Kidney capillary endothelial cell (primary cell): ENCODE measurements at regions not wholly inside any gene's neighbourhood (a gene's known extent, or its start where the extent isn't known, plus 50 kb on each side); places are given as distances from the start of the nearest gene placed in this dataset.

Experiments
- DNase-seq: peaks from one replicate; pipeline ENCODE4 v3.0.0-alpha.2; 2018; ENCODE audit warnings: low spot score

DNA sequence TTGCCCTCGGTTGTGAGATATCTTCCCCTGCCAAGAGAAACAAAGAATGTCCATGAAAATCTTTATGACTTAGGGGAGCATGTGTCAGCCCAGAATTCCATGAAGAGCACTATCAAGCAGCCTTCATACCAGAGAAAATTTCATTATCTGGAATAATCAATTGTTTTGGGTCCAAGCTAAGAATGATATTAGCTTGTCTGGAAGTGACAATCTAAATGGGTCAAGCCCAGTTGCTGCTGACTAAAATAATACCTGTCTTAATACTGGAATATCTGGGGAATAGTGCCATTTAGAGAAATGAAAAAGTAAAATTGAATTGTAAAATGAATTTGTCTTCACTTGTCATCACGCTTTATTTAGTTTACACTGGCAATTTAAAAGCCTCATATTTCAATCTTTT lies 407.4 kb downstream of the PLA2G4A start:
- no peak for DNase-seq

DNA sequence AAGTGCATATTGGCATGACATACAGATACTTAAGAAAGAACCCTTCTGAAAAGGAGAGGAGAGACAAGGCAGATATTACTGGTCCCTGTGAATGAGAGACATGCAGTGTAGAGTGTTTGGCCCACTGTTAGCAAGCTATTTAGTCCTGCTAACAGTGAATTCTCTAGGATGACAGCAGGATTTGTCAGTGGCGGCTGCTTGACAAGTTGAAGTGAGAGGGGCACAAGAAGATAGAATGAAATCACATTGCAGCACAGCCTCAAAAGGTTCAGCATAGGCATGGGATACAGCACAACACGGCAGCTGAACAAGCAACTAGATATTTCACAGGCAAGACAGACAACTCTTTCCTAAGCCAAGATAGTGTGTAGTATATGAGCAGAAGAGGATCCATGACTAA lies 407.9 kb downstream of the PLA2G4A start:
- DNase-seq, result no peak

DNA sequence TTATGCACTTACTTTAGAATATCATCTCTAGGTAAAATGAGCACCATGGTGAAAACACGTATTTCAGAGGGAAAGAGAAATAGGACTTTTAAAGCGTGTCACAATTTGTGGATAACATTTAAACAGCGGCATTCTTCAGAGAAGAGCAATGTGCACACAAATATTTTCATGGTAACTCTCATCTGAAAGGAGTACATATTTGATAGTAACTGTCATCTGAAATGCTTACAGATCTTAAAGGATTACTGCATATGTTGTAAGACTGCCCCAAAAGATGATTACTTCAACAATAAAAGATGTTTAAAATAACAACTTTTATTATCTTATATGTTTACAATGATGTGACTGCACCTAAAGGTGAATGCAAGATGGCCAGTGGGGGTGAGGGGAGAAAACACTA lies 408.8 kb downstream of the PLA2G4A start:
- no peak for DNase-seq

DNA sequence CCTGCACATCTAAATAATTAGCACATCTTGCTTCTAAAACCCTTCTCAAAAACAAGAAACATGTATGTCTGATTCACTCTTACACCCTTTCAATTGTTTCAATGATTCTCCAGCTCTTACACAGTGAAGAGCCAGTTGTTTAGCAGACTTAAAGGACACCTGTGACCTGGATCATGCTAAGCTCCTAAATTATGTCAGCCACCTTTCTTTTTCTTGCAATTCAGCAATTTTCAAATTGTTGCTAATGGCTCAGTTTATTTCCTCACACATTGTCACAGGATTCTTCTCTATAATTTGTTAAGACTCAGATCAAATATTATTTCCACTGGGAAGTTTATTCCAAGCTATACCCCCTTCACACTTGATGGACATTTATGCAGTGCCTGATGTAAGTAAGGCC lies 413.2 kb downstream of the PLA2G4A start:
- no peak for DNase-seq

DNA sequence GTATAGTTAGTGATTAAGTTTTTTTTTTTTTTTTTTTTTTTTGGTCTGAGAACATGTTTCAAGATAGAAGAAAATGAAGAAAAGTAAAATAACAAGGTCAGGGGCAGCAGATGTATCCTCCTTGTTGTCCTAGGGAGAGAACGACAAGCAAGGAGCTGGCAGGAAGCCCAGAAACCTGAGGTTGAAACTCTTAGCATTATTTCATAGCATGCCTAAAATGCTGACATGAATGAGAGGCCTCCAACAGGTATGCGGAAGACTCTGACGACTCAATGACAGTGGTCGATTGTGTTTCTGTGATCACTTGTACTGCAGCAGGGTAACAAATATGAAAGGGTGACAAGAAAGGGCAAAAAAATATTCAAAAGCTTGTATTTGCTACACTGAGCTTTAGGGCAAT lies 415.9 kb downstream of the PLA2G4A start:
- DNase-seq, result no peak

DNA sequence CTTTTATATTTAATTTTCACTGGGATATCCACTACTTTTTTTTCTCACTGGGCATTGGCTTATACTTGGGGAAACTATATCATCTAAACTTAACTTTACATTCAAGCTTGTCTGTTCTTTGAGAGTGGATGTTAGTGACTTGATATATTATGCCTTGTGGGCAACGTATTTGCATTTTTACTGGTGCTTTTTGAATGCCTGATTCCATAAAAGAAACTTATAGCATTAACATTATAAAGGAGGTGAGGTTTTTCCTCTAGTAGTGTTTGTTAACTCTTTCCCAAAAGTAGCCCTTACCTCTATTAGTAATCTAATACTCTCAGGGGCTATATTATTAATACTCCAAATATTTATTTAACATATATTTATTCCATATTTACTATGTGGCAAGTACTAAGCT lies 416.5 kb downstream of the PLA2G4A start:
- no peak for DNase-seq

DNA sequence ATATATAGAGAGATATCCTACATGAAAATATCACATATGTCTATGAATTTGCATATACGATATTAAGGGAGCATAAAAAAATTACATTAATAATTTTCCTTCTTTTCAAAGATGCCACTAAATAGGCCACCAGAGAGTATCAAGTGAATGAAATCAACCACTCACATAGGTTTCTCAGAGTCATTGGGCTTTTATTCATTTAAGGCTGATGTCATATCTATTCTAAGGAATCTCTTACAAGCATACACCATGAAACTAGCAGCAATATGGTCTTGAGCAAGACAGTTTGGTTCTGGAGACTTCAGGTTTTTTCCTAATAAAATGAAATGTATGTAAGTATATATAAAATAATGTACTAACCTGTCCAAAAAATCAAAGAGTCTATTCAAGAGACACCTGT lies 420.4 kb downstream of the PLA2G4A start:
- DNase-seq, result no peak

DNA sequence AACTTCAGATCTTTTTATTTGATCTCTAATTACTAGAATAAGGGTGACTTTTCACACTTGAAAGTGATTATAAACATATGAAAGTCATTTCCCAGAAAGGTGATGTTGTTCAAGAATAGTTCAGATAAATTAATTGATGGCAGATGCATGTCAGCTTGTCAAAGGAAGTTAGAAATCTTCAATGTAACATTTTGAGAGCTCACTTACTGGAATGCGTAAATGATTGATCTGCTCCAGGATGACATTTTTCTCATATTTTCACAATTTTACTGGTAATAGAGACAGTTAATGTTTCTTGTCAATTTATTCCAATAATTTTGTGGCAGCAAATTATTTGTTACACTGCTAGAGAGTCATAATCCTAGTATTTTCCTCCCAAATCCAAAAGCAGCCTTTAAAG lies 424.2 kb downstream of the PLA2G4A start:
- DNase-seq, result no peak

DNA sequence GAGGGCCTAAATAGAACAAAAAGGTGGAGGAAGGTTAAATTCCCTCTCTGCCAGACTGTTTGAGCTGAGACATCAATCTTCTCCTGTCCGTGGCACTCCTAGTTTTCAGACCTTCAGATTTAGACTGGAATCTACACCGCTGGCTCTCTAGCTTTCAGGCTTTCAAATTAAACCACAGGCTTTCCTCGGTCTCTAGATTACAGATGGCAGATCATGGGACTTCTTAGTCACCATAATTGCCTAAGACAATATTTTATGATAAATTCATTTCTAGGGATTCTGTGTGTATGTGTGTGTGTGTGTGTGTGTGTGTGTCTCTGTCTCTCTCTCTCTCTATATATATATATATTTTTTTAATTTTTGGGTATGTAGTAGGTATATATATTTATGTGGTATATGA lies 428.7 kb downstream of the PLA2G4A start:
- DNase-seq, result no peak

DNA sequence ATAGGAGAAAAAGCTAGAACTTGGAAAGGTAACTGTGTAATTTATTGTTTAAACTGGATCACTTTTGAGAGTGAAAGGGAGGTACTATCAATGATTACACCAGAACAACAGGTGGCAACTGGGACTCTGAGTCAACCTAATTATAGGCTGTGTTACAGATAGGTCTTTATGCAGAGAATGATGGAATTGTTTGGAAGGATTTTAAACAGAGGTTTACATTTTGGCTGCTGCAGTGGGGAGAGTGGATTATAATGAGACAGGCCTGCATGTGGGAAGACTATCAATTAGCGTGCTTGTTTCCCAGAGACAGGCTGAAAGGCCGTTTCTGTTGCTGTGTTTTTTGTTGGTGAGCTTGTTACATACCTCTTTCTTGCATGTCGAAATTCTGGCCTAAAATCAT lies 432.9 kb downstream of the PLA2G4A start:
- DNase-seq, result no peak

DNA sequence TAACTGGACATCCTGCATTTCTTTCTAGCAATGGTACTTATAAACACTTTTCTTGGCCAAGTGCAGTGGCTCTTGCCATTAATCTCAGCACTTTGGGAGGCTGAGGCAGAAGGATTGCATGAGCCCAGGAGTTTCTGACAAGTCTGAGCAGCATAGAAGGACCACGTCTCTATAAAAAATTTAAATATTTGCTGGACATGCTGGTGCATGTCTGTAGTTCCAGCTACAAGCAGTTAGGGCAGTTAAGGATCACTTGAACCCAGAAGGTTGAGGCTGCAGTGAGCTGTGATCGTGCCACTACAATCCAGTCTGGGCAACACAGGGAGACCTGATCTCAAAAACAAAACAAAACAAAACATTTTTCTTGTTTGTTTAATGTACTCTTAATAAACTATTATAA lies 434.0 kb downstream of the PLA2G4A start:
- no peak for DNase-seq

DNA sequence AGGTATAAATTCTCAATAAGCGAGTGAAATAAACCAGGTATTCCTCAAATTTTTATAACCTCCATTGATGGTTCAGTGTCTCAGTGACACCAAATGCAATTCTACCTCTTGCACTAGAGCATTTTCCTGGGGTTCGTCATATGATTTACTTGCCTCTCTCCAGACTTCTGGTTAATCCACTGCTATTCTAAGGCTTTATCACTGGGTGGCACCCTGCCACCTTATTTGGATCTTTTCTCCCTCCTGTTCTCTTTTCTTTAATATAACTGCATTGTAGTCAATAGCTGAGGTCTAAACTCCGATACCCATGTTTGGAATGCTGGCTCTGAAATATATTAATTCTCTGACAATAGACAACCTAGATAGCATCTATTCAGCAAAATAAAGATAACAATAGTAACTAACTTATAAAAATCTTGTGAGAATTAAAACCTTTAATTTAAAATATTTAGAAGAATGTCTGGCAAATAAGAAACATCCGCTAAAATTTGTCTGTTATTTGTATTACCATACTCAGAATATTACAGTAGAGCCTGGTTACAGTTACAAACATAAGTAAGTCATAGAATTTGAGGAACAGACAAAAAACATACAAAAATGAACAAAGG lies 436.4 kb downstream of the PLA2G4A start:
- DNase-seq, result no peak

DNA sequence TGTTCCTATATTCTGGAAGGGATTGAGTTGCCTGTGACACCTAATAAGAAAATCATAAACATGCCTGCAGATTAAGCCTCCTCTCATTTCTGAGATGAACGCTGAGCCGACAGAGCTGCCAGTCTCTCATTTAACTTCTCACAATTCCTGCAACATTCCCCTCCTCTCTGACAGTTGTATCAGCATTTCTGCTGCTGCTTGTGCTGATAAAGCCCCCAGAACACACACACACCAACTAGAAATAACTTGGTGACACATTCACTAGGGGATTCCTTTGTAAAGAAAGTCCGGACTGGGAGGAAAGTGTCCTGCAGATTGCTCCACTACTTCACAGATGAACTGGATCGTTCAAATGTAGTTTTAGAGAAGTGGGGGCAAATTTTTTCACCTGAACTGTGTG lies 437.3 kb downstream of the PLA2G4A start:
- no peak for DNase-seq

DNA sequence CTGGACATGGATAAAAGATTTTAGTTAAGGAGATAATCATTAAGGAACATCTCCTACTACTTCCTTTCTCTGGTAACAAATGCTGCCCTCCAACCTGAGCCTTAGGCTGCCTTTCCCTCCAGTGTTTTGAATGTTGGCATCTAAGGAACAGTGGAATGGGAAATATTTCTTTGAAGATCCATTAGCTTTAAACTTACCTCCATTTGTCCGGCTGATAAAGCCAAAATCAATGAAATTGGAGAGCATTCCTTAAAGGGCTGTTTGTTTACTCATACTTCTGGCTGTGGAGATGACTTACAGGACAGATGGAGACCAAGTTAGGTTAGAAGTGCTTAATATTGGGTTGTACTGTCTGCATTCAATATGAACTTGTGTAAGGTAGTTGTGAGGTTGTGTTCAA lies 439.1 kb downstream of the PLA2G4A start:
- DNase-seq, result no peak

DNA sequence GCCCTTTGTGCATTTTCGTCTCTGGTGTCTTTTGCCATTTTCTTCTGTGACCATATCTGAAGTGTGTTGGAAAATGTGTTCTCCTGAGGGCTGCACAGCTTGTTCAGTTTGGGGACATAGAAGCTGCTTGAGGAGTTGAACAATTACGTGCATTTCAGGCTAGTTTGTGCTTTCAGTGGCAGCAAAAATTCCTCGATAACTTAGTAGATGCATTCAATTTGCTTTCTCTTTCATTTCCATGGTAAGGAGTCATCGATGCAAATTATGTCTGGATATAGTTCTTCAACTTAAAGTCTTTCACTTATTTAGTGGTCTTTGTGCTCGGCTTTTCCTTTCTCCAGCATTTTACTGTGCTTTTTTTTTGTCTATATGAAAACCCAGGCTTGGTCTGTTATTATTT lies 441.5 kb downstream of the PLA2G4A start:
- DNase-seq, result no peak

DNA sequence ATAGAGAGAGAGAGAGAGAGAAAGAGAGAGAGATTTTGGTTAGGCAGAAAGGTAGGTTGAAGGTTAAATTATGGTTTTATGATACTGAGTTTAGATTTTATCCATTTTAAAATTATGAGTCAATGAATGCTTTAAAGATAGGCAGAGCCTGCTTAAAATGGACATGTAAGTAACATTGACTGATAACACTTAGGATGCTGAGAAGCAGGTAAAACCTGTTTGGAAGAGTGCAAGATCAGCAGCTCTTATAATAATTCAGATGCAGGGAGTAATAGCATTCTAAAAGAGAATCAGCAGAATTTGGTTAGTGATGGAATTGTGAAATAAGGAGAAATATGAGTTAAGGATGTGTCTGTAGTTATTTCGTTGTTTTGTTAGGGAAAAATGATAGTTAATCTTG lies 446.6 kb downstream of the PLA2G4A start:
- DNase-seq, result no peak

DNA sequence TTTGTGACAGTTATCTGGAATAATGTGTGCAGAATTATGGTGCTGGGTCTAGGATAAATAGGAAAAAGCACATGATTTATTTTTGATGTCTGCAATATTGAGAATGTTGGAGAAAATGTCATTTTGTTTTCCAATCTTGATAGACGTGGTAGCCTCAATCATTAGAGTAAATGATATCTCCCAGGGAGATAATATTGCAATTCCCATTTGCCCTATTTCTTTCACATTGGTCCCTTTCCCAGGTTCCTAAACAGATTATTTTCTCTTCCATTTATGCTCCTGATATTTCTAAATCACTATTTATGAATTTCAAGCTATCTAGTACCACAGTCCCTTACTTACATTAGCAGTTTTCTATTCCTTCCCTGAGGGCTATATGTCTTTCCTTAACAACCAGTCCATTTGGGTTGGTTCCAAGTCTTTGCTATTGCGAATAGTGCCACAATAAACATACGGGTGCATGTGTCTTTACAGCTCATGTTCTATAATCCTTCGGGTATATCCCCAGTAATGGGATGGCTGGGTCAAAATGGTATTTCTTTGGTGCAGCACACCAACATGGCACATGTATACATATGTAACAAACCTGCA lies 447.3 kb downstream of the PLA2G4A start:
- no peak for DNase-seq

DNA sequence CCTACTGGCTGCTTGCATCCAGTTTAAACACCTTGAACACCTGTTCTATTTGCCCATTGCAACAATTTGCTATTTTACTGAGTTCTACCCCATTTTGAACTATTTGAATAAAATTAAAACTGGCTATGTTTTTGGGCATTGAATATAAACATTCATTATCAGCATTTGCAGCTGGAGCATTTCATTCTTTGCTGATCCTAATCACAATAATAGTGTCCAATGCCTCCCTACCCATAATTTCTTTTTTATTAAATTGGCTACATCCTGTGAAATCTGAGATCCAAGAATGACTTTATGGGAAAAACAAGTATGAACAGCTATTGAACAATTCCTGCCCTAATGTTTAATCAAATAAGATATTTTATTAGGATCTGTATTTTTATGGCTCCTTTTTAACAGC lies 447.9 kb downstream of the PLA2G4A start:
- DNase-seq, result no peak

DNA sequence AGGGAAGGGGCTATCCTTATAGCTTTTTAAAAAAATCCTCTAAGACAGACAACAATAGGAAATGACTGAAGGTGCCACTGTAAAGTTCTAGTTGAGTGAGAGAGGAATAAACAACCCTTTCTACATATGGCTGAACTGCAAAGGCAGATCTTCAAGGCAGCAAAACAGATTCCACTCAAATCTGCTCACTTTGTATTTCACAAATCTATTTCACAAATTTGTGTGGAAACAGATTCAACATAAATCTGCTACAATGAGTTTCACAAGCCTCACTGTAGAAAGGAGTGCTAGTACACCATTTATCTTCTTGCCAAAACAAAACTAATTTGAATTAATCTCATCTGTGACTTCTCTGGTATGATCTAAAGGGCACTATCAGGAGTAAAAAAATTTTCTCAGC lies 451.3 kb downstream of the PLA2G4A start:
- DNase-seq, result no peak

DNA sequence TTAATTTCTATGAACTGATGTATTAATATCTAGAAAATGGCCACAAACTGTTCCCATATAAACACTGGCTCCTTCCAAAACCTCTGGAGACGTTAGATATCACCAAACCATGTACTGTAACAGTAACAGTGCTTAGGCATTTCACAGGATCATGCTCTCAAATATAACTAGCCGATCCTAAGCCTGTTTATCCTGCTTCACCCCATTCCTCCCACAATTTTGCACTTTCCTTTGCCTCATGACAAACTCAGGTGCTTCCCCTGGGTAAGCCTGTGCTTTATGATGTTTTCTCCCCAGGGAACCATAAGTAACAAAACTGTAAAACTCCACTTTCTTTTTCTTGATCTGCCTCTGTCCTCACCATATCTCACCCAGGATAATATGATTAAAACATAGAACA lies 452.3 kb downstream of the PLA2G4A start:
- no peak for DNase-seq

DNA sequence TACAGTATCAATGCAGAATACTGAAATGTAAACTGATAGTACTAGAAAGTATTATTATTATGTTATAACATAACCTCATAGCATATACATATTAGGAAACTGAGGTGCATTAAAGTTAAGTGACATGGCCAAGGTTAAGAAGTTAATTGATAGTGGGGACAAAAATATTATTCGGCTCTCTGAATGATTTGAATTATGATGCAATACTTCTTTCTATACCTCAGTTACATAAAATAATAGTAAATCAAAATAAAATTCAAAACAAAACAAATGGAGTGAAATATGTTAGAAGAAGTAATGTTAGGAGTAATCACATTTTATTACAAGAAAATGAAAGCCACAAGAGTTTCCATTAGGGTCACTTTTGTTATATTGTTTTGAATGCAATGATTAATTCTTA lies 455.2 kb downstream of the PLA2G4A start:
- no peak for DNase-seq

DNA sequence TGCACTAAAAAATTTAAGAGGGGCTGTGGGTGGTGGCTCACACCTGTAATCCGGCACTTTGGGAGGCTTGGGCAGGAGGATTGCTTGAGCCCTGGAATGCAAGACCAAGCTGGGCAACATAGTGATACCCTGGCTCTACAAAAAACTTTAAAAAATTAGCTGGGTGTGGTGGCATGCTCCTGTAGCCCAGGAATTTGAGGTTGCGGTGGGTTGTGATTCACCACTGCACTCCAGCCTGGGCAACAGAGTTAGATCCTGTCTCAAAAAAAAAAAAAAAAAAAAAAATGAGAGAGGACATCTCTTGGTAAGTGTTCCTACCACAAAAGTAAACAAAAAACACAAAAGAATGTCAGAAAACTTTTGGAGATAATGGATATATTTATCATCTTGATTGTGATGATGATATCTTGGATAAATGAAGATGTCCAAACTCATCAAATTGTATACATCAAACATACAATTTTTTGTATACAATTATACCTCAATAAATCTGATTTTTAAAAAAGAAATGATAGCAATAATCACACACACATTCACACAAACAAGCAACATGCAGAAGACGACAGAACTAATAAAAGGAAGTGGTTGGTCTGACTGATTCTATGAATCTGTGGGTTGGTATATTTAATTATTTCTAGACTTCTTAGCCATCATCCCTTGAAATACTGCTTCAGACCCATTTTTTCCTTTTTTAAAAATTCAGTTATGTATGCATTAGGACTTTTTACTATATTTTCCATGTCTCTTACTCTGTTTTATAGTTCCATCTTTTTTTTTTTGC lies 465.9 kb downstream of the PLA2G4A start:
- no peak for DNase-seq

DNA sequence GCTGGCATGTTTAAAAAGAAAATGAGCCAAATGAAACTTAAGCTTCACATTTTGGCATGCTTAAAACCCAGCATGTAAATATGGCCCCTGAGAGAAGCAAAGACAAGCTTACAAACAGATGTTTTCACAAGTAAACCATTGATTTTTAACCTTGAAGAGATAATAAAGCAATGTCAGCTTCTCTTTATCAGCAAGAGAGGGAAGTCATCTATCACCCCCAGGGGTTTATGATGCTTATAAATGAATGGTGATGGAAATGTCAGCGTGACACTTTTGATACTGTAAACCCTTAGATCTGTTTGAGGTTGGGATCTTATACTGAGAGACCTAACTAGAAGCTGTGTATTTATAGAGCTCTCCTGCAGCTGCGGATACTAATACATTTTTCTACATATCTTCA lies 471.3 kb downstream of the PLA2G4A start:
- DNase-seq, result no peak
